HG02798 (cell line): ENCODE measurements at regions not wholly inside any gene's neighbourhood (a gene's known extent, or its start where the extent isn't known, plus 50 kb on each side); places are given as distances from the start of the nearest gene placed in this dataset.
"Not testable (repeated sequence)": the region's sequence is repeated elsewhere in the genome, so short reads cannot be mapped to it uniquely, and the experiment has no call there.

Experiments
- ATAC-seq: cut with Tn5 transposase; IDR thresholded peaks from one replicate; pipeline ENCODE4 v1.9.1; 2021; ENCODE audit warnings: mild to moderate bottlenecking; ENCODE audit not compliant: unreplicated experiment, poor library complexity

GRCh38 chr4:19197838-19198237 is 1053.9 kb upstream of the SLIT2 start:
- ATAC-seq: not testable (repeated sequence)

DNA sequence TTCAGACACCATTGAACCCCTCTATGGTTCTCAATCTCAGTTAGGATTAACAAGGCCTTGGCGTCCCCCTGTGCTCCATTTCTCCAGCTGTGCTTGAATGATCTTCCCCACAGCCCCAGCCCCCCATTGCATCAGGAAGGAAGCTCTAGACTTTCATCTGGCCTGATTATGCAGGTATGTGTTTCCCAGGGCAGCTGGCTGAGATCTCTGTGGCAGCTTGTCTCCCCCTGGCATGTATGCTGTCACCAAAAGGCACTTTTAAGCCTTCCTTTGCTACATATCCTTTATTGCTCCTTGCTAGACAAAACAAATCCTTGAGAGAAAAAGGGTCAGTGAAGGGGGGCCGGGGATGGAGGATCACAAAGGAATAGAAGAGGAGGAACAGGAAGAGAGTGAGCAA is 1056.0 kb upstream of the SLIT2 start:
- ATAC-seq: no peak

GRCh38 chr4:19194672-19195071 is 1057.0 kb upstream of the SLIT2 start:
- ATAC-seq: no peak

DNA sequence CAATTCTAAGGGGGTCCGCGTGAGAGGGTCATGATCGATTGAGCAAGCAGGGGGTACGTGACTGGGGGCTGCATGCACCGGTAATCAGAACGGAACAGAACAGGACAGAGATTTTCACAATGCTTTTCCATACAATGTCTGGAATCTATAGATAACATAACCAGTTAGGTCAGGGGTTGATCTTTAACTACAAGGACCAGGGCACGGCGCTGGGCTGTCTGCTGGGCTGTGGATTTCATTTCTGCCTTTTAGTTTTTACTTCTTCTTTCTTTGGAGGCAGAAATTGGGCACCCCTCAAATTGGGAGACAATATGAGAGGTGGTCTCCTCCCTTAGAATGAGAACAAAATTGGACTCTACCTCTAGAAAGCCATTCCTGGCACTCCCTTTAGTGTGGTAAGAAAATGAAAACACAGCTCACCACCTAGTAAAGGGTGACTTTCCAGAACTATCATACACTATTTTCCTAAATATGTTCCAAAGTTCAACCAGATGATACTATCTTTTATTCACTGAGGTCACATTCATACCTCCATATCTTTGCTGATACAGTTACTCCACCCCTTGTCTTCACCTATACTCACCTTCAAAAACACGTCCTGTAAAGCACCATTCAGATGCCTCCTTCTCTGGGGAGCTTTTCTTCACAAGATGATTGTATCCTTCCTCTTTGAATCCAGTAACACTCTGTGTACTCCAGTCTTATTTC is 1058.3 kb upstream of the SLIT2 start:
- no peak for ATAC-seq

DNA sequence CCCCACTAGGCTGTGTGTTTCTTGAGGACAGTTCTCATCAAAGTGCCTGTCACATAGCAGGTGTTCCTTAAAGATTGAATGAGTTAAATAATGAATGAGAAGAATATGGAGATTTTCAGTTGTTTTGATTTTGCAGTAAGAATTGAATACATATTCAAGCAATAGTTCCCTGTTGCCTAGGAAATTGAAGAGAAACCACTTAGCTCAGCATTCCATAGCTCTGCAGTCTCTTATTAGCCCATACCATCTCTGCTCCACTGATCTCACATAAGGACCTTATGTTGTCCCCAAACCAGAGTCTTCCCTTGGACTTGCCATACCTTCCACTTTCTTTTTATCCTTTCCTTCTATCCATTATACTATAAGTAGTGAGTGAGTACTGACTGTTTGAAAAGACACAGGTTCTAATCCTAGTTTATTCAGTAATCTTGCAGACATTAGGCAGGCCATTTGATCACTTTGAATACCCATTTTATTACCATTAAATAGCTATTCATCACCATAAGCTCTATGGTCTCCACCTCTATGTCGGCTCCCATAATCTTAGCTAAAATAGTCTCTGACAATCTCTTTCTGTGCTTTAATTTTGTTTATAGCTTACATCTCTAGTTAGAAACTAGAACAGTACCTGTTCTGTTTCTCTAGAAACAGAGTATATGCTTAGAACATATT is 1059.6 kb upstream of the SLIT2 start:
- no peak for ATAC-seq

DNA sequence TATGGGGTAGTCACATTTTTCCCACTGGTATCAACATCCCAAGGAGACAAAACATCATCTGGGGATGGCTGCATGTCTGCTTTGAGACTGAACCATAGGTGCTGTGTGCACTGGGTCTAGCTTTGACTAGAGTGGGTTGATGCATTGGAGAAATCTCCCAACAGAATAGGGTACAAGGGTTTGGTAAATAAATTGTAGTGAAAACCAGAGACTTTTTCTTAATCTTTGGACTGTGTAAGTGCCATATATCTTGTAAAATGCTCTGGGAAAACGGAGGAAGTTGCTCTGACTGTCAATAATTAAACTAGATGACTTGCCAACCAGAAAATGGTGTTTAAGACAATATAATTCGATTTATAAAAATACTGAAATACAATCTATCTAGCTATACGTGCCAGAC is 1064.0 kb upstream of the SLIT2 start:
- no peak for ATAC-seq

DNA sequence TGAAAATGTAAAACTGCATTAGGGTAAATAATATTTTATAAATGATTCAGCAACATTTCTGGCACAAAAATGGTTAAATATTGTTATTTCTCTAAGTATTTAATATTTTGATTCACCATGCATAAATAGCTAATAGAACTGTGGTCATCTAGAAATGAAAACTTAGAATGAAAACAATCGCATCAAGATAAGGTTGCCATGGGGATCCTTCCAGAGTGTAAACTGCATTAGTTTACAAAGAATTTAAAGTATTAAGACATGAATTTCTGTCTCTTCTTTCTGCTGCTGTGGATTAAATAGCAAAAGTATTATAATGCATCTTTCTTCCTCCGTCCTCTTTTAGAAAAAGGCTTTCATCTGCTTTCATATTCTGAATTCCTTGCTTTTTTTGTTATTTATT is 1064.6 kb upstream of the SLIT2 start:
- no peak for ATAC-seq

- not testable (repeated sequence) for ATAC-seq
These were observed 1070.1 kb upstream of the SLIT2 start for GRCh38 chr4:19181631-19182030.

GRCh38 chr4:19178835-19179234 is 1072.9 kb upstream of the SLIT2 start:
- no peak for ATAC-seq

GRCh38 chr4:19177616-19178015 is 1074.1 kb upstream of the SLIT2 start:
- ATAC-seq: no peak

GRCh38 chr4:19171832-19172231 is 1079.9 kb upstream of the SLIT2 start:
- ATAC-seq: no peak

DNA sequence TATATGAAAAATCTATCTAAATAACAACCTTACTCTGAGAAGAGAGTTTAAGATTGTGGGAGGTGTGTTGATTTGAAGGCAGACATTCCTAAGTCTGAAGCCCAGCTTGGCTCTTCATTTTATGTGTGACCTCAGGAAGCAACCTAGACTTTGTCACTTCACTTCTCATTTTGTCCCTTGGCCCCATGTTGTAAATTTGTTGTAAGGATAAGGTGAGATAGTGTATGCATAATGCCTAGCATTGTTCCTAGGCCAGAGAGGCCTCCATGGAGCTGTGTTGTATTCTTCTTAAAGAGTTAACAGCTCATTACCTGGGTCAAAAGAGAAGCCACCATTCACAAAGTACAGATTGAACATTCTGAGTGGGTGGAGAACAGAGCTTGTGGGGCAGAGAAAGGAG is 1084.4 kb upstream of the SLIT2 start:
- no peak for ATAC-seq

- ATAC-seq: no peak
These were observed 1087.4 kb upstream of the SLIT2 start for GRCh38 chr4:19164334-19164733.

- no peak for ATAC-seq
These were observed 1091.8 kb upstream of the SLIT2 start for GRCh38 chr4:19159874-19160273.

DNA sequence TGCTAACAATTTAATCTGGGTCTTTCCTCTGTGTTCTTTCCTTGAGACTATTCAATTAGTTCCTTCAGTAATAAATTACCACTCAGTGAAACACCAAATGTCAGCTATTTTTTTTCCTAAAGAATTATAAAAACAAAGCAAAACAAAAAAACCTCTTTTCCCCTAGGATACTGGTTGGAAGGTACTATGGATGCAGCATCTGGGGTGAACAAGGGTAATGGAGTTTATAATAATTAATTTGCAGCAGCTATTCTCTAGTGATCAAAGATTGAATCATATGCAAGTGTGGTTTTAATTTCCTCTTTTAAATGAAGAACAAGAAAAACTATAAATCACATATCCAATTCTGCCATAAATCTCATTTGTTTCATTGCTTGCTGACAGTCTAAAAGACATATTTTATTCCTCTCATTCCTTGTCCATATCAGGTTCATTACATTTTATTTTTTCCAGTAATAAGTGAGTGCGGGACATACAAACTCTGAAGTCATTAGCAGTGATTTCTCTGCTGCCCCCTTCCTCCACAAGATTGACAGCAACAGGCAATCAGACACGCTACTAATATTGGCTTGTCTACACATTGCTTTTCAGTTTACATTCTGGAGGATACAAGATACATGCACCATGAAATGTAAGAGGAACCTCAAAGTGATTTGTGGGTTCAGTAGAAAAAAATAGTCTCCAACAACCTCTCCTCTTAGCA is 1093.4 kb upstream of the SLIT2 start:
- no peak for ATAC-seq

DNA sequence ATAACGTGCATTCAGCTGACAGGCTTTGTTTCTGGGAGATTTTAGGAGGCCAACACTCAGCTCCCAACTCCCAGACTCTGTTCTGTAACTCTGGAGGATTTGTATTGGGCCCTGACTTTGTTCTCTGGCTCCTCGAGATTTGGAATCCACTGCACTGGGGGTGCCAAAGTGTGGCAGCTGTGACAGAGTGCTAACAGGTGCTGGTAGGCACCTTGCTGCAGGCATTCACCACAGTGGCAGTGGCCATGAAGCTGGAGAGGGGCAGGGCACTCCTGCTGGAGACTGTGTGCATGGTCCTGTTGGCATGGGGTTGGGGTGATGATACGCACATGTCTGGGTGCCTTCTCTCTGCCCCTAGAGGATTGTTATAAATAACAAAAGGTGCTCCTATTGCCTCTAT is 1094.9 kb upstream of the SLIT2 start:
- ATAC-seq: no peak

DNA sequence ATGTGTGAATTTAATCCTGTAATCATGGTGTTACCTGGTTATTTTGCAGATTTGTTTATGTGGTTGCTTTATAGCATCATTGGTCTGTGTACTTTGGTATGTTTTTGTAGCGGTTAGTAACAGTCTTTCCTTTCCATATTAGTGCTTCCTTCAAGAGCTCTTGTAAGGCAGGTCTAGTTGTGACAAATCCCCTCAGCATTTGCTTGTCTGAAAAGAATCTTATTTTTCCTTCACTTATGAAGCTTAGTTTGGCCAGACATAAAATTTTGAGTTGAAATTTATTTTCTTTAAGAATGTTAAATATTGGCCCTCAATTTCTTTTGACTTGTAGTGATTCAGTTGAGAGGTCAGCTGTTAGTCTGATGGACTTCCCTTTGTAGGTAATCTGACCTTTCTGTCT is 1096.1 kb upstream of the SLIT2 start:
- no peak for ATAC-seq

DNA sequence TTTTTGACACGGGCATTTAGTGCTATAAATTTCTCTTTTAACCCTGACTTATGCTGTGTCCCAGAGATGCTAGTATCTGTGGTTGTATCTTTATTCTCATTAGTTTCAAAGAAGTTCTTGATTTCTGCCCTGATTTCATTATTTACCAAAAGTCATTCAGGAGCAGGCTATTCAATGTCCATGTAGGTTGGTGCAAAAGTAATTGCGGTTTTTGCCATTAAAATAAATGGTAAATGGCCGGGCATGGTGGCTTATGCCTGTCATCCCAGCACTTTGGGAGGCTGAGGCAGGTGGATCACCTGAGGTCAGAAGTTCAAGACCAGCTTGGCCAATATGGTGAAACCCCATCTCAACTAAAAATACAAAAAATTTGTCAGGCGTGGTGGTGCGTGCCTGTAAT is 1097.4 kb upstream of the SLIT2 start:
- not testable (repeated sequence) for ATAC-seq

DNA sequence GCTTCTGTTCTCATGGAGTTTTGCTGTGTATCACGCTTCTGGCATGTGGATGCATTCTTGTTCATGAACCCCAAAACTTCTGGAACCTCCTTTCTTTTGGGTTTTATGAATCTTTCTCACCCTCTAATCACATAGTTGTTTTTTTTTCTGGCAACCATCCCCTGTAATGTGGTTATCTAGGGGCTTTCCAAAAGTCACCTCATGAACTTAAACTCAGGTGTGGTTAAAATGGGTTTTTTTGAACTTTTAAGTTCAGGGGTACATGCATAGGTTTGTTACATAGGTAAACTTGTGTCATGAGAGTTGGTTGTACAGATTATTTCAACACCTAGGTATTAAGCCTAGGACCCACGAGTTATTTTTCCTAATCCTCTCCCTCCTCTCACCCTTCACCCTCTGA is 1099.4 kb upstream of the SLIT2 start:
- ATAC-seq: peak; percentile 44

DNA sequence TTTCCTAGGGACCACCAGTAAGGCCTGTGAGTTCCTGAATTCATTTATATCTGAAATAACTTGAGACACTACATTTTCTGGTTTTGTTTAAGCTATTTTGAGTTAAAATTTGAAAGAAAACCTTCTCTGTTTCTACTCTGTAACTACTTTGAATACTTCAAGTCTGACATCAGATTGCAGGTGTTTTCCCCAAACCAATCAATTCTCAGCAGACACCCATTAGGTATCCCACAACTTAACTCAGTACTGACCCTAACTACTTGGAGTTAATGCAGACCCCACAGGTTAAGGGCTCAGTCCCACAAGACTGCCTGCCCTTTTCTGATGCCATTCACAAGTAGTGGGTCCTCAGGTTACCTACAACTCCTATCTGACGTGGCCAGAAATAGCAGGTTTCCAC is 1100.0 kb upstream of the SLIT2 start:
- ATAC-seq: peak; percentile 55

DNA sequence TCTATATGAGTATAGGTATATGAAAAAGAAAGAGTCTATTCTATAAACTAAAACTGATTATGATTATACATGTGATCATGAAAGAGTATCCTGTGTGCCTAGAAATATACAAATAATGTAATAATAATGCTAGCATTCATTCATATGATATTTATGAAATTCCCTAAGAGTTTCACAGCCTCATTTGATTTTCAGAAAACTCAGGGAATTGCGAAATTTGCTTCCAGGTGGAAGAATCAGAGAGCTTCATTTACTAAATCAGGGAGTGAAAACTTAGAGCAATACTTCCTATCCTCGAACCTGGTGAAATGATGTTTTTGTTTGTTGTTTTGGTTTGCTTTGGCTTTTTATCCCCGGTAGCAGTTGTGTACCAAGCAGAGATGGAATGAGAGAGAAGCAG is 1105.7 kb upstream of the SLIT2 start:
- ATAC-seq: no peak
